ENCODE measurements at regions not wholly inside any gene's neighbourhood (a gene's known extent, or its start where the extent isn't known, plus 50 kb on each side); places are given as distances from the start of the nearest gene placed in this dataset.
"Not testable (repeated sequence)": the region's sequence is repeated elsewhere in the genome, so short reads cannot be mapped to it uniquely, and the experiment has no call there.

DNA sequence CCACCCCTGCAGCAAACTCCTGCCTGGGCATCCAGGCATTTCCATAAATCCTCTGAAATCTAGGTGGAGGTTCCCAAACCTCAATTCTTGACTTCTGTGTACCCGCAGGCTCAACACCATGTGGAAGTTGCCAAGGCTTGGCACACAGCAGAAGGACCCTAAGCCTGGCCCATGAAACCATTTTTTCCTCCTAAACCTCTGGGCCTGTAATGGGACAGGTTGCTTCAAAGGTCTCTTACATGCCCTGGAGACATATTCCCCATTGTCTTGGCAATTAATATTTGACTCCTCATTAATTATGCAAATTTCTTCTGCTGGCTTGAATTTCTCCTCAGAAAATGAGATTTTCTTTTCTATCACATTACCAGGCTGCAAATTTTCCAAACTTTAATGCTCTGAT lies 339.5 kb upstream of the SORCS1 start:
- H3K9ac ChIP-seq (ENCODE audit: low read depth in 1 of 2, low read length in 2 of 2); H3K4me1 ChIP-seq (ENCODE audit: control insufficient read depth in 4 of 4, insufficient read depth in 4 of 4, low read length in 3 of 4); H3K9me3 ChIP-seq (ENCODE audit: control insufficient read depth in 4 of 4, low read length in 3 of 4); H3K27me3 ChIP-seq (ENCODE audit: control insufficient read depth in 4 of 4, insufficient read depth in 4 of 4, low read length in 3 of 4); H3K36me3 ChIP-seq (ENCODE audit: control insufficient read depth in 4 of 4, insufficient read depth in 3 of 4, low read depth in 1 of 4, low read length in 3 of 4); H3K27ac ChIP-seq (ENCODE audit: low read depth in 1 of 2, low read length in 2 of 2); H3K4me3 ChIP-seq (ENCODE audit: low read depth in 1 of 3, low read length in 3 of 3); DNase-seq (ENCODE audit: low spot score): not testable (repeated sequence)
- 47% methylated on average over 1 of the region's 1 CpG for WGBS

DNA sequence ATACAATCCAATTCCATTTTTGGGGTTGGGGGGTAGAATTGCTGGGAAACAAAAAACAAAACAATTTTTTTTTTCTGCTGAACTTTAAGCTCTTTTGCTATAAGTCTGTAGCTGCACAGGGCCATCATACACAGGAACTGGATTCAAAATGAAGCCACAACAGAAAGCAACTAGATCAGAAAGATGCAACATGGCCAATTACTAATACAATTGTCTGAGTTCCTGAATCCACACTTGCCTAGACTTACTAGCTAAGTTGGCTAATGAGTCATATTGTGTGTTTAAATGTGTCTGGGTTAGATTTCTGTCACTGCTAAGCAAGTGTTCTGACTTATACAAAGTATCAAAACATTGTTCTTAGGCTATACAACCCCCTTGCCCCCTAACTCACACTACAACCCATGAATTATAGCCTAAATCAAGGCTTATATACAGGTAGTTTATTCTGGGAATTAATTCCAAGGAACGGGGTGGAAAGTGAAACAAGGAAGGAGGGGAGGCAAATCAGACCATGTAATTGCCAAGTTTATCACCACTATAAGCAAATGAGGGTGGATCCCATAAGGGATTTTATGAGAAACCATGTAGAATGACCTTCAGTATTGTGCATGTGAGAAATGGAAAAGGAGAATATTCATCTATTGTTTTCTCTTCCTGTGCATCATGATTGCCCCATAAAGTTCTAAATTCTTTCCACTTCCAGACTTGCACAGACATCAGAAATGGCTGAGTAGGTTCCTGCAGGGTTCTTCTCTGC lies 337.9 kb upstream of the SORCS1 start:
- no peaks in the 10 kb centered on the region for H3K36me3 ChIP-seq (ENCODE audit: control insufficient read depth in 4 of 4, insufficient read depth in 3 of 4, low read depth in 1 of 4, low read length in 3 of 4)
- no peaks in the 10 kb centered on the region for H3K9me3 ChIP-seq (ENCODE audit: control insufficient read depth in 4 of 4, low read length in 3 of 4)
- TF ChIP-seq ZBTB33 (IDR thresholded peaks at IDR 0.05) (no peak), ATF3 (IDR thresholded peaks at IDR 0.05) (no peak), REST (IDR thresholded peaks at IDR 0.05) (no peak), RXRA (IDR thresholded peaks at IDR 0.05) (no peak), HNF4G (IDR thresholded peaks at IDR 0.05) (no peak), NR2F2 (IDR thresholded peaks at IDR 0.05) (no peak), SP1 (IDR thresholded peaks at IDR 0.05) (no peak), GABPA (IDR thresholded peaks at IDR 0.05 in 1 of 2, conservative IDR thresholded peaks at IDR 0.05 in 1 of 2) (no peak), HNF4A (conservative IDR thresholded peaks at IDR 0.05) (no peak), RAD21 (IDR thresholded peaks at IDR 0.05) (no peak), FOXA2 (IDR thresholded peaks at IDR 0.05) (no peak), CTCF (IDR thresholded peaks at IDR 0.05; ENCODE audit: low read depth, low read length, missing input control) (no peak), TAF1 (conservative IDR thresholded peaks at IDR 0.05) (no peak), YY1 (IDR thresholded peaks at IDR 0.05) (no peak), FOXA1 (IDR thresholded peaks at IDR 0.05) (no peak)
- TF ChIP-seq, protein P1, sequence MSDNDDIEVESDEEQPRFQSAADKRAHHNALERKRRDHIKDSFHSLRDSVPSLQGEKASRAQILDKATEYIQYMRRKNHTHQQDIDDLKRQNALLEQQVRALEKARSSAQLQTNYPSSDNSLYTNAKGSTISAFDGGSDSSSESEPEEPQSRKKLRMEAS (IDR thresholded peaks at IDR 0.05), result no peak
- no peaks in the 10 kb centered on the region for H3K4me1 ChIP-seq (ENCODE audit: control insufficient read depth in 4 of 4, insufficient read depth in 4 of 4, low read length in 3 of 4)
- WGBS, result 72% methylated on average over 1 of the region's 1 CpG
- H3K9ac ChIP-seq (ENCODE audit: low read depth in 1 of 2, low read length in 2 of 2), result no peak overlapping the region
- no peak overlapping the region for H3K4me3 ChIP-seq (ENCODE audit: low read depth in 1 of 3, low read length in 3 of 3)
- H3K27me3 ChIP-seq (ENCODE audit: control insufficient read depth in 4 of 4, insufficient read depth in 4 of 4, low read length in 3 of 4), result no peaks in the 10 kb centered on the region
- no peak overlapping the region for H3K27ac ChIP-seq (ENCODE audit: low read depth in 1 of 2, low read length in 2 of 2)
- no peak for DNase-seq (ENCODE audit: low spot score)

Measured in liver (tissue), 8 donors.